Left ventricle myocardium inferior (tissue), 1 donor: ENCODE measurements at regions not wholly inside any gene's neighbourhood (a gene's known extent, or its start where the extent isn't known, plus 50 kb on each side); places are given as distances from the start of the nearest gene placed in this dataset.

Source experiments
- DNase-seq: peaks from one replicate; pipeline ENCODE4 v3.0.0-alpha.2; 2020
- H3K27ac ChIP-seq: fragments of 200-600 bp; replicated peaks from 2 replicates; pipeline ENCODE4 v1.8.0; 2021
- H3K27me3 ChIP-seq: fragments of 200-600 bp; 2 replicates; pipeline ENCODE4 v1.8.0; 2021; ENCODE audit warnings: low read depth
- H3K36me3 ChIP-seq: fragments of 200-600 bp; 2 replicates; pipeline ENCODE4 v1.8.0; 2021
- H3K4me1 ChIP-seq: fragments of 200-600 bp; 2 replicates; pipeline ENCODE4 v1.8.0; 2021
- H3K4me3 ChIP-seq: fragments of 200-600 bp; 2 replicates; pipeline ENCODE4 v1.8.0; 2021; ENCODE audit warnings: mild to moderate bottlenecking, moderate library complexity
- H3K9me3 ChIP-seq: fragments of 200-600 bp; replicated peaks from 2 replicates; pipeline ENCODE4 v1.8.0; 2021
- intact Hi-C: fragments of 100-400 bp; cut with micrococcal nuclease; formaldehyde crosslinking; loops from one replicate; pipeline ENCODE4 v1.11.0; 2022
- TF ChIP-seq, protein P1 (sequence below): fragments of 200-600 bp; IDR thresholded peaks from 2 replicates; pipeline ENCODE4 v1.8.0; 2021; ENCODE audit warnings: antibody characterized with exemption, mild to moderate bottlenecking, borderline replicate concordance
- donor health status: DM: no; HTN: yes; CAD: no; lungs with severe emphysema.

DNA sequence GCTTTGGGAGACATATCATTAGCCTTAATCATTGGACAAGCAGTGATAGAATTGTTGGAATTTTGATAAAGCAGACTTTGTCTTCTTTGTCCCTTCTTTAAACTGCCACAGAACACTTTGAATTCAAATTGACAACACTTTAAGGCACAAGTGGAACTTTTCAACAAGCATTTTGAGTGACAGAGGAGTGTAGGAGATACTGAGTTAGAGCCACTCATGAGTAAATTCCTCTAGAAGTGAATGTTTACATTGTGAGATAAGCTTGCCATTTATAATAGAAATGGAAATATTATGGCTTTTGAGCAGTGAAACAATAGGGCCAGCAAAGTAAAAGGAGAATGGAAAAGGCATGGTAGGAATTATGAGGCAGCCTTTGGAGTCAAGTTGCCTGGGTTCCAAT, 515.8 kb downstream of the SLITRK6 start:
- intact Hi-C loops: no loop called here
- H3K4me3 ChIP-seq: no peak overlapping the region
- DNase-seq: no peak
- H3K4me1 ChIP-seq: no peaks in the 10 kb centered on the region
- TF ChIP-seq, protein P1, sequence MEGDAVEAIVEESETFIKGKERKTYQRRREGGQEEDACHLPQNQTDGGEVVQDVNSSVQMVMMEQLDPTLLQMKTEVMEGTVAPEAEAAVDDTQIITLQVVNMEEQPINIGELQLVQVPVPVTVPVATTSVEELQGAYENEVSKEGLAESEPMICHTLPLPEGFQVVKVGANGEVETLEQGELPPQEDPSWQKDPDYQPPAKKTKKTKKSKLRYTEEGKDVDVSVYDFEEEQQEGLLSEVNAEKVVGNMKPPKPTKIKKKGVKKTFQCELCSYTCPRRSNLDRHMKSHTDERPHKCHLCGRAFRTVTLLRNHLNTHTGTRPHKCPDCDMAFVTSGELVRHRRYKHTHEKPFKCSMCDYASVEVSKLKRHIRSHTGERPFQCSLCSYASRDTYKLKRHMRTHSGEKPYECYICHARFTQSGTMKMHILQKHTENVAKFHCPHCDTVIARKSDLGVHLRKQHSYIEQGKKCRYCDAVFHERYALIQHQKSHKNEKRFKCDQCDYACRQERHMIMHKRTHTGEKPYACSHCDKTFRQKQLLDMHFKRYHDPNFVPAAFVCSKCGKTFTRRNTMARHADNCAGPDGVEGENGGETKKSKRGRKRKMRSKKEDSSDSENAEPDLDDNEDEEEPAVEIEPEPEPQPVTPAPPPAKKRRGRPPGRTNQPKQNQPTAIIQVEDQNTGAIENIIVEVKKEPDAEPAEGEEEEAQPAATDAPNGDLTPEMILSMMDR: no peak
- H3K36me3 ChIP-seq: no peaks in the 10 kb centered on the region
- no peak overlapping the region for H3K27ac ChIP-seq
- H3K27me3 ChIP-seq: no peaks in the 10 kb centered on the region
- no peaks in the 10 kb centered on the region for H3K9me3 ChIP-seq

- Histone ChIP-seq H3K27me3 (no peaks in the 10 kb centered on the region), H3K36me3 (no peaks in the 10 kb centered on the region), H3K27ac (no peak overlapping the region), H3K4me1 (no peaks in the 10 kb centered on the region), H3K4me3 (no peak overlapping the region), H3K9me3 (no peaks in the 10 kb centered on the region)
- TF ChIP-seq, protein P1: no peak
- no peak for DNase-seq
- intact Hi-C loops: no loop called here
Observed at GRCh38 chr13:85282876-85283275, 516.3 kb downstream of the SLITRK6 start.

DNA sequence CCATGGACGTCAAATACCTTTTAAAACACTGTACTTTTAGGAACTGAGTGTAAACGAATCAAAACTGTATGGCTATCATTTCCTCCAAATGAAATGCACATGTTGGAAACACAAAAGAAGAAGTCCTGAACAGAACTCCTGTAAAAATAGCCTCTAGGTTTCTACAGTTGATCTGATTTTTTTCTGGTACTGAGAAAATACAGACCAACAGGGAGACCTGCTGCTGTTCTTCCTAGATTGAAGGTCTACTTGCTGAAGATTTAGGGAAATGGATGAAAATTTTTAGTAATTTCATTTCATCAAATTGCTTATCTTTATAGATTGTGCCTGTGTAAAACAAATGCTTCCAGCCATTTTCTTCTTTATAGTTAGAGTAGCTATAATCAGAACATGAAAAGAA, 520.4 kb downstream of the SLITRK6 start:
- no peak overlapping the region for H3K4me3 ChIP-seq
- H3K27ac ChIP-seq: no peak overlapping the region
- no peaks in the 10 kb centered on the region for H3K36me3 ChIP-seq
- no peak for DNase-seq
- intact Hi-C loops: no loop called here
- no peaks in the 10 kb centered on the region for H3K4me1 ChIP-seq
- H3K9me3 ChIP-seq: no peaks in the 10 kb centered on the region
- TF ChIP-seq, protein P1: no peak
- no peaks in the 10 kb centered on the region for H3K27me3 ChIP-seq

- Histone ChIP-seq H3K9me3 (no peaks in the 10 kb centered on the region), H3K27me3 (no peaks in the 10 kb centered on the region), H3K27ac (no peak overlapping the region), H3K36me3 (no peaks in the 10 kb centered on the region), H3K4me1 (no peaks in the 10 kb centered on the region), H3K4me3 (no peak overlapping the region)
- TF ChIP-seq, protein P1: no peak
- intact Hi-C loops: no loop called here
- no peak for DNase-seq
Observed at GRCh38 chr13:85277748-85278147, 521.5 kb downstream of the SLITRK6 start.

DNA sequence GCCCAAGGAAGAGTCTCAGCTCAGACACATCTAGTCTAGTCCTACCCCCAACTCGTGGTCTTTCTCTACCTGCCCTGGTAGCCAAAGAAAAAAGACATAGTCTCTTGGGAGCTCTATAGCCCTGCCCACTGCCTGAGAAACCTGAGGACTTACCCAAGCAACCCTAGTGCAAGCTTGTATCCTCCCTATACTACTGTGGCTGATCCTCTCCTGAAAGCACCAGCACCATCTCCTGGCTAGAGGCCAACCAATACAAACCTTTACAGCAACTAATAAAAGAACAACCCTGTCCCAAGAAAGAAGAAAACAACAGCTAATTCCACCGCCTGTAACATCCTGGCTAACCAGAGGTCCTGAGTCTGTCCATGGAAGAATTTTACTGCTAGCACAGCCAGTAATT, 532.4 kb downstream of the SLITRK6 start:
- Histone ChIP-seq H3K4me1 (no peaks in the 10 kb centered on the region), H3K27ac (no peak overlapping the region), H3K27me3 (no peaks in the 10 kb centered on the region), H3K36me3 (no peaks in the 10 kb centered on the region), H3K9me3 (peaks cover 23% of the 10 kb centered on the region), H3K4me3 (no peak overlapping the region)
- no peak for DNase-seq
- TF ChIP-seq, protein P1: no peak
- intact Hi-C loops: no loop called here

GRCh38 chr13:85266331-85266730, 532.9 kb downstream of the SLITRK6 start:
- Histone ChIP-seq H3K4me1 (no peaks in the 10 kb centered on the region), H3K4me3 (no peak overlapping the region), H3K27me3 (no peaks in the 10 kb centered on the region), H3K9me3 (peaks cover 18% of the 10 kb centered on the region), H3K36me3 (no peaks in the 10 kb centered on the region), H3K27ac (no peak overlapping the region)
- intact Hi-C loops: no loop called here
- DNase-seq: no peak
- TF ChIP-seq, protein P1: no peak
